Parathyroid adenoma (tissue), 2 donors: ENCODE measurements at regions not wholly inside any gene's neighbourhood (a gene's known extent, or its start where the extent isn't known, plus 50 kb on each side); places are given as distances from the start of the nearest gene placed in this dataset.

Experiments used
- H2AFZ ChIP-seq: fragments of 300-600 bp; sonication (generic); one replicate; pipeline ENCODE4 v1.7.0; 2017; ENCODE audit warnings: antibody characterized with exemption, mild to moderate bottlenecking
- H3K27ac ChIP-seq: fragments of 300-600 bp; sonication (generic); one replicate; pipeline ENCODE4 v1.7.0; 2017
- H3K27me3 ChIP-seq: fragments of 300-600 bp; sonication (generic); one replicate; pipeline ENCODE4 v1.7.0; 2017; ENCODE audit warnings: low read length; ENCODE audit not compliant: control insufficient read depth, insufficient read depth
- H3K36me3 ChIP-seq: fragments of 300-600 bp; sonication (generic); one replicate; pipeline ENCODE4 v1.7.0; 2017; ENCODE audit warnings: low read length; ENCODE audit not compliant: control insufficient read depth, insufficient read depth
- H3K4me1 ChIP-seq: fragments of 300-600 bp; sonication (generic); one replicate; pipeline ENCODE4 v1.7.0; 2017; ENCODE audit warnings: control low read depth
- H3K4me2 ChIP-seq: fragments of 300-600 bp; sonication (generic); one replicate; pipeline ENCODE4 v1.7.0; 2017; ENCODE audit warnings: low read length
- H3K4me3 ChIP-seq: fragments of 300-600 bp; sonication (generic); one replicate; pipeline ENCODE4 v1.7.0; 2017; ENCODE audit warnings: low read depth, low read length
- H3K79me2 ChIP-seq: fragments of 300-600 bp; sonication (generic); one replicate; pipeline ENCODE4 v1.7.0; 2017; ENCODE audit warnings: control low read depth
- H3K9ac ChIP-seq: fragments of 300-600 bp; sonication (generic); one replicate; pipeline ENCODE4 v1.7.0; 2017; ENCODE audit warnings: mild to moderate bottlenecking
- H3K9me3 ChIP-seq: fragments of 300-600 bp; sonication (generic); one replicate; pipeline ENCODE4 v1.7.0; 2017; ENCODE audit warnings: low read length; ENCODE audit not compliant: control insufficient read depth
- TF ChIP-seq, protein P1 (sequence below): fragments of 300-600 bp; sonication (generic); IDR thresholded peaks from one replicate; pipeline ENCODE4 v1.7.0; 2017; ENCODE audit warnings: antibody characterized with exemption, mild to moderate bottlenecking
- donor health status: primary hyperparathyroidism.

DNA sequence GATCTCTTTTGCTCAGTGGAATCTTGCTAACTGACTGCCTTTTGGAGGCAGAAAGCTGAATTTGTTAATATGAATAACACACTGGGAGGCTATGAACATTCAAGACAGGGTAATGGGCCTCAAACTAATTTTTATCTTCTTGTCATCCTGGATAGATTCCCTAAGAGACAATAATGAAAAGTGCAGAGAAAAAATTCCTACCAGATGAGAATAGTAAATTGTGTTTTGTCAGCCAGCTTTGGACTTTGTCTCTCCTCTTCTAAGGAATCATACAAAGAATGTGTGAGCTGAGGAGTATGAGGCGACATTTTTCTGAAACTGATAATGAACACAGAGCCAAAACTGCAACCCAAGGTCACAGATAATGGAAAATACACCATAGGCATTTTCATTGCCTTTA lies 649.3 kb downstream of the IQCM start:
- Histone ChIP-seq H3K36me3 (no peaks in the 10 kb centered on the region), H3K9ac (no peak overlapping the region), H3K79me2 (no peaks in the 10 kb centered on the region), H3K4me1 (no peaks in the 10 kb centered on the region), H2AFZ (no peak overlapping the region), H3K27ac (no peak overlapping the region), H3K4me3 (no peak overlapping the region), H3K9me3 (no peaks in the 10 kb centered on the region), H3K4me2 (no peak overlapping the region), H3K27me3 (no peaks in the 10 kb centered on the region)
- TF ChIP-seq, protein P1, sequence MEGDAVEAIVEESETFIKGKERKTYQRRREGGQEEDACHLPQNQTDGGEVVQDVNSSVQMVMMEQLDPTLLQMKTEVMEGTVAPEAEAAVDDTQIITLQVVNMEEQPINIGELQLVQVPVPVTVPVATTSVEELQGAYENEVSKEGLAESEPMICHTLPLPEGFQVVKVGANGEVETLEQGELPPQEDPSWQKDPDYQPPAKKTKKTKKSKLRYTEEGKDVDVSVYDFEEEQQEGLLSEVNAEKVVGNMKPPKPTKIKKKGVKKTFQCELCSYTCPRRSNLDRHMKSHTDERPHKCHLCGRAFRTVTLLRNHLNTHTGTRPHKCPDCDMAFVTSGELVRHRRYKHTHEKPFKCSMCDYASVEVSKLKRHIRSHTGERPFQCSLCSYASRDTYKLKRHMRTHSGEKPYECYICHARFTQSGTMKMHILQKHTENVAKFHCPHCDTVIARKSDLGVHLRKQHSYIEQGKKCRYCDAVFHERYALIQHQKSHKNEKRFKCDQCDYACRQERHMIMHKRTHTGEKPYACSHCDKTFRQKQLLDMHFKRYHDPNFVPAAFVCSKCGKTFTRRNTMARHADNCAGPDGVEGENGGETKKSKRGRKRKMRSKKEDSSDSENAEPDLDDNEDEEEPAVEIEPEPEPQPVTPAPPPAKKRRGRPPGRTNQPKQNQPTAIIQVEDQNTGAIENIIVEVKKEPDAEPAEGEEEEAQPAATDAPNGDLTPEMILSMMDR, result no peak

DNA sequence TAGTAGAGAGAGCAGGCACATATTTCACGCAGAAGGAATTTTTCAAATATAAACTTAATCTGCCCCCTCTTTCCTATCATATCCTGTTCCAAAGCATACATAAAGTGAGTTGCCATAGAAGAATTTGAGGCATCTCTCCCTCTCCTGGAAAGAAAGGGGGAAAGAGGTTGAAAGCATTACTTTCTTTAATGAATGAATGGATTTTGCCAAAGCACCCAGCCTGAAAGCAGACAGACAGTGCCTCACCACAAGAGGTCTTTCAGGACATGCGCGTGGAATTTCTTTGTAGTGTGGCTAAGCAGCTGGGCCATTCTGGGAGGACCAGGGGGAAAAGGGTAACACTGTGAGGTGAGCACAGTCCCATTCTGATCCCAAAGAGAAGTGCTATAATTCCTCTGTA lies 651.4 kb downstream of the IQCM start:
- H2AFZ ChIP-seq, result no peak overlapping the region
- H3K36me3 ChIP-seq, result no peaks in the 10 kb centered on the region
- no peaks in the 10 kb centered on the region for H3K9me3 ChIP-seq
- H3K79me2 ChIP-seq, result no peaks in the 10 kb centered on the region
- TF ChIP-seq, protein P1, result no peak
- H3K4me3 ChIP-seq, result no peak overlapping the region
- no peak overlapping the region for H3K27ac ChIP-seq
- no peaks in the 10 kb centered on the region for H3K4me1 ChIP-seq
- no peak overlapping the region for H3K9ac ChIP-seq
- H3K4me2 ChIP-seq, result no peak overlapping the region
- no peaks in the 10 kb centered on the region for H3K27me3 ChIP-seq

DNA sequence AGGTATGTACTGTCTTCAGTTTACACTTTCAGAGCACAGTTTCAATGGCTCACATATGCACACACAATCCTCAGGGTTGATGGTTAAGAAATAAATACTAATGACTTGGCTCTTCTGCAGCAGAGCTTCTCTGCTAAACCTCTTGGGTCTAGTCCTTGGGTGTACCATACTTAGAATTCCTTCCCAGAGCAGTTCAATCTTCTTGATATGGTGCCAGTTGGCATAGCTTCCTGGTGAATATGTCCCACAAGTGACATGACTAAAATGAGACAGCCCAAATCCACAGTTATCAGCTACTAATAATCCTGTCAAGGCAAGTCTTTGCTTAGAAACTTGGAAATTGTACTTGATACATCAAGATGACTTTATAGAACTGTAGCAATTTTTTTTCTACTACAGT lies 654.4 kb downstream of the IQCM start:
- no peak overlapping the region for H2AFZ ChIP-seq
- TF ChIP-seq, protein P1, result no peak
- no peak overlapping the region for H3K9ac ChIP-seq
- H3K27me3 ChIP-seq, result no peaks in the 10 kb centered on the region
- no peaks in the 10 kb centered on the region for H3K4me1 ChIP-seq
- H3K79me2 ChIP-seq, result no peaks in the 10 kb centered on the region
- no peaks in the 10 kb centered on the region for H3K36me3 ChIP-seq
- no peak overlapping the region for H3K4me3 ChIP-seq
- no peak overlapping the region for H3K27ac ChIP-seq
- H3K4me2 ChIP-seq, result no peak overlapping the region
- no peaks in the 10 kb centered on the region for H3K9me3 ChIP-seq

DNA sequence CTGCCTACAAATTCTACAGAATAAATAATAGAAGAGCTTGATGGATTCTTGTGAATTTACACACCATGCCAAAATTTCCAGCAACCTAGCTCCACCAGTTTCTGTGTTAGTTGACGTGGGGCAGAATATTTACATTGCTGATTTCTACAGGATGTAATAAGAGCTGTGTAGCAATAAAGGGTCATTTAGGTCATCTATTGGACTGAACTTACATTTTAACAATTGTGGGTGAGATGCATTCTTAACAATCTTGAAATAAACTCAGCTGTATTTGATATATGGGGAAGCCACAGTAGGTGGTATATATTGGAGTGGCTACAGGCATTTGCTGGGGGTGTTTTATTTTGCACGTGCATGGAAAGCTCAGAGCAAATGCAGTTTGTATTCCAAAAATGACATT lies 655.3 kb downstream of the IQCM start:
- TF ChIP-seq, protein P1, result no peak
- no peaks in the 10 kb centered on the region for H3K36me3 ChIP-seq

DNA sequence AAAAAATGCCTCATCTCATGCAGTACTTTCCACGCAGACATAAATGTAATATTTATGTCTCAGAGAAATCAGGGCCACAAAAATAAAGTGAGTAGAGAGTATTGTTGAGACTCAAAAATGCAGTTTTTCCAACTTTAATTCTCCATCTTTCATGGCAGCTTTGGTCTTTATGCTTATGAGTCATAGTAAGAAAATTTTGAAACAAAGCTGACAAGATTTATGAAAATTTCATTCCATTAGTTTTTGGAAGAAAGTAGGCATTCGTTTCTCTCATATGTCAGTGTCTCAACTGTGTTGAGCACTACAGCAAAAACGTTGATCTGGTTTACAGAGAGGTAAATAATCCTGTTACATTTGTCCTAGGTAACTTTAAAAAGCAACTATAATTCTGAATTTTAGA lies 656.8 kb downstream of the IQCM start:
- TF ChIP-seq, protein P1, result no peak
- H3K4me2 ChIP-seq, result no peak overlapping the region
- no peaks in the 10 kb centered on the region for H3K36me3 ChIP-seq
- H3K9me3 ChIP-seq, result no peaks in the 10 kb centered on the region
- no peak overlapping the region for H3K9ac ChIP-seq
- no peak overlapping the region for H2AFZ ChIP-seq
- no peaks in the 10 kb centered on the region for H3K79me2 ChIP-seq
- no peaks in the 10 kb centered on the region for H3K27me3 ChIP-seq
- H3K4me1 ChIP-seq, result no peaks in the 10 kb centered on the region
- H3K4me3 ChIP-seq, result no peak overlapping the region
- H3K27ac ChIP-seq, result no peak overlapping the region

More for the DNA sequence above, 655.3 kb downstream of the IQCM start:
- H3K9ac ChIP-seq, result no peak overlapping the region
- H3K79me2 ChIP-seq, result no peaks in the 10 kb centered on the region
- no peak overlapping the region for H2AFZ ChIP-seq
- no peak overlapping the region for H3K4me3 ChIP-seq
- no peaks in the 10 kb centered on the region for H3K27me3 ChIP-seq
- no peaks in the 10 kb centered on the region for H3K4me1 ChIP-seq
- H3K27ac ChIP-seq, result no peak overlapping the region
- no peak overlapping the region for H3K4me2 ChIP-seq
- no peaks in the 10 kb centered on the region for H3K9me3 ChIP-seq
